Calu3 (cell line): ENCODE measurements at regions not wholly inside any gene's neighbourhood (a gene's known extent, or its start where the extent isn't known, plus 50 kb on each side); places are given as distances from the start of the nearest gene placed in this dataset.

Experiments used
- BruUV-seq: library from RNA; stranded (reverse); fragments of 400-500 nt; replicated peaks from 2 replicates; lab custom pipeline; 2021; lab: Mats Ljungman, UMichigan
- CTCF ChIA-PET: fragments of 300-600 bp; sonication (Branson Sonifier 250); formaldehyde crosslinking; loops from one replicate; lab custom pipeline; 2022; ENCODE audit warnings: antibody characterized with exemption; lab: Charles Lee
- DNase-seq: peaks from one replicate; pipeline ENCODE4 v3.0.0; 2022
- H3K27ac Mint-ChIP-seq: one replicate; pipeline ENCODE4 v1.8.0; 2022; ENCODE audit warnings: mixed read lengths; ENCODE audit not compliant: unreplicated experiment
- H3K27me3 Mint-ChIP-seq: one replicate; pipeline ENCODE4 v1.8.0; 2022; ENCODE audit warnings: mixed read lengths; ENCODE audit not compliant: unreplicated experiment
- H3K36me3 Mint-ChIP-seq: one replicate; pipeline ENCODE4 v1.8.0; 2022; ENCODE audit warnings: mild to moderate bottlenecking, moderate library complexity, mixed read lengths; ENCODE audit not compliant: insufficient read depth, unreplicated experiment
- H3K4me1 Mint-ChIP-seq: one replicate; pipeline ENCODE4 v1.8.0; 2022; ENCODE audit warnings: mild to moderate bottlenecking, low read depth, mixed read lengths; ENCODE audit not compliant: unreplicated experiment
- H3K4me3 Mint-ChIP-seq: one replicate; pipeline ENCODE4 v1.8.0; 2022; ENCODE audit warnings: mild to moderate bottlenecking, low read depth, moderate library complexity, mixed read lengths; ENCODE audit not compliant: unreplicated experiment
- H3K9me3 Mint-ChIP-seq: one replicate; pipeline ENCODE4 v1.8.0; 2022; ENCODE audit warnings: low read depth, mixed read lengths; ENCODE audit not compliant: unreplicated experiment
- CTCF ChIP-seq: fragments of 200-600 bp; IDR thresholded peaks from one replicate; pipeline ENCODE4 v1.8.0; 2022; ENCODE audit warnings: antibody characterized with exemption; ENCODE audit not compliant: unreplicated experiment
- intact Hi-C: fragments of 100-400 bp; cut with micrococcal nuclease; formaldehyde crosslinking; loops from one replicate; pipeline ENCODE4 v1.10.0; 2022; ENCODE audit not compliant: unreplicated experiment

GRCh38 chr16:86862595-86863280 is 284.4 kb downstream of the FOXL1 start:
- no peak overlapping the region for H3K4me3 Mint-ChIP-seq
- H3K27me3 Mint-ChIP-seq = peaks cover 19% of the 10 kb centered on the region
- H3K9me3 Mint-ChIP-seq = no peaks in the 10 kb centered on the region
- DNase-seq = no peak
- CTCF ChIA-PET = no interaction called here
- no peak for TF ChIP-seq CTCF
- no peaks in the 10 kb centered on the region for H3K4me1 Mint-ChIP-seq
- no TSS peak for BruUV-seq
- H3K36me3 Mint-ChIP-seq = no peaks in the 10 kb centered on the region
- H3K27ac Mint-ChIP-seq = no peak overlapping the region
- intact Hi-C loops = no loop called here

GRCh38 chr16:86863609-86864008 is 285.3 kb downstream of the FOXL1 start:
- no peak for DNase-seq
- TF ChIP-seq CTCF = no peak
- no peaks in the 10 kb centered on the region for H3K9me3 Mint-ChIP-seq
- CTCF ChIA-PET = no interaction called here
- BruUV-seq = no TSS peak
- no peaks in the 10 kb centered on the region for H3K36me3 Mint-ChIP-seq
- H3K4me3 Mint-ChIP-seq = no peak overlapping the region
- H3K27me3 Mint-ChIP-seq = peaks cover 27% of the 10 kb centered on the region
- H3K4me1 Mint-ChIP-seq = no peaks in the 10 kb centered on the region
- intact Hi-C loops = no loop called here
- no peak overlapping the region for H3K27ac Mint-ChIP-seq

- Mint-ChIP-seq H3K27me3 (peaks cover 37% of the 10 kb centered on the region), H3K36me3 (no peaks in the 10 kb centered on the region), H3K9me3 (no peaks in the 10 kb centered on the region), H3K27ac (no peak overlapping the region), H3K4me3 (no peak overlapping the region), H3K4me1 (no peaks in the 10 kb centered on the region)
- DNase-seq = no peak
- no peak for TF ChIP-seq CTCF
- intact Hi-C loops = no loop called here
- CTCF ChIA-PET = no interaction called here
- no TSS peak for BruUV-seq
These were observed 286.2 kb downstream of the FOXL1 start for GRCh38 chr16:86864586-86864985.

GRCh38 chr16:86865851-86866662 is 287.7 kb downstream of the FOXL1 start:
- CTCF ChIA-PET = no interaction called here
- Mint-ChIP-seq H3K36me3 (no peaks in the 10 kb centered on the region), H3K4me1 (no peaks in the 10 kb centered on the region), H3K27ac (no peak overlapping the region), H3K9me3 (no peaks in the 10 kb centered on the region), H3K27me3 (peaks cover 52% of the 10 kb centered on the region), H3K4me3 (no peak overlapping the region)
- intact Hi-C loops = no loop called here
- peak; percentile 13 for DNase-seq
- no TSS peak for BruUV-seq
- TF ChIP-seq CTCF = no peak
